ENCODE measurements at regions not wholly inside any gene's neighbourhood (a gene's known extent, or its start where the extent isn't known, plus 50 kb on each side); places are given as distances from the start of the nearest gene placed in this dataset.

- TF ChIP-seq, protein P1, sequence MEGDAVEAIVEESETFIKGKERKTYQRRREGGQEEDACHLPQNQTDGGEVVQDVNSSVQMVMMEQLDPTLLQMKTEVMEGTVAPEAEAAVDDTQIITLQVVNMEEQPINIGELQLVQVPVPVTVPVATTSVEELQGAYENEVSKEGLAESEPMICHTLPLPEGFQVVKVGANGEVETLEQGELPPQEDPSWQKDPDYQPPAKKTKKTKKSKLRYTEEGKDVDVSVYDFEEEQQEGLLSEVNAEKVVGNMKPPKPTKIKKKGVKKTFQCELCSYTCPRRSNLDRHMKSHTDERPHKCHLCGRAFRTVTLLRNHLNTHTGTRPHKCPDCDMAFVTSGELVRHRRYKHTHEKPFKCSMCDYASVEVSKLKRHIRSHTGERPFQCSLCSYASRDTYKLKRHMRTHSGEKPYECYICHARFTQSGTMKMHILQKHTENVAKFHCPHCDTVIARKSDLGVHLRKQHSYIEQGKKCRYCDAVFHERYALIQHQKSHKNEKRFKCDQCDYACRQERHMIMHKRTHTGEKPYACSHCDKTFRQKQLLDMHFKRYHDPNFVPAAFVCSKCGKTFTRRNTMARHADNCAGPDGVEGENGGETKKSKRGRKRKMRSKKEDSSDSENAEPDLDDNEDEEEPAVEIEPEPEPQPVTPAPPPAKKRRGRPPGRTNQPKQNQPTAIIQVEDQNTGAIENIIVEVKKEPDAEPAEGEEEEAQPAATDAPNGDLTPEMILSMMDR (IDR thresholded peaks at IDR 0.05; ENCODE audit: unreplicated experiment): no peak
- no peak for DNase-seq (ENCODE audit: low spot score)
- Mint-ChIP-seq H3K27ac (ENCODE audit: unreplicated experiment) (no peak overlapping the region), H3K36me3 (ENCODE audit: low read depth, unreplicated experiment) (peaks cover 13% of the 10 kb centered on the region), H3K27me3 (ENCODE audit: unreplicated experiment) (peaks cover 2% of the 10 kb centered on the region), H3K9me3 (ENCODE audit: unreplicated experiment) (no peaks in the 10 kb centered on the region), H3K4me1 (ENCODE audit: unreplicated experiment) (peaks cover 18% of the 10 kb centered on the region), H3K4me3 (ENCODE audit: unreplicated experiment) (no peak overlapping the region)
These were observed 208.0 kb upstream of the MPDZ start for GRCh38 chr9:13487498-13487897.

- no peak overlapping the region for H3K4me3 Mint-ChIP-seq (ENCODE audit: unreplicated experiment)
- DNase-seq (ENCODE audit: low spot score): no peak
- peaks cover 2% of the 10 kb centered on the region for H3K27me3 Mint-ChIP-seq (ENCODE audit: unreplicated experiment)
- no peaks in the 10 kb centered on the region for H3K9me3 Mint-ChIP-seq (ENCODE audit: unreplicated experiment)
- peaks cover 17% of the 10 kb centered on the region for H3K36me3 Mint-ChIP-seq (ENCODE audit: low read depth, unreplicated experiment)
- H3K27ac Mint-ChIP-seq (ENCODE audit: unreplicated experiment): no peak overlapping the region
- TF ChIP-seq, protein P1 (IDR thresholded peaks at IDR 0.05; ENCODE audit: unreplicated experiment): no peak
- peaks cover 18% of the 10 kb centered on the region for H3K4me1 Mint-ChIP-seq (ENCODE audit: unreplicated experiment)
These were observed 207.6 kb upstream of the MPDZ start for GRCh38 chr9:13487071-13487470.

GRCh38 chr9:13485068-13485596 is 205.6 kb upstream of the MPDZ start:
- peaks cover 2% of the 10 kb centered on the region for H3K27me3 Mint-ChIP-seq (ENCODE audit: unreplicated experiment)
- no peak for DNase-seq (ENCODE audit: low spot score)

DNA sequence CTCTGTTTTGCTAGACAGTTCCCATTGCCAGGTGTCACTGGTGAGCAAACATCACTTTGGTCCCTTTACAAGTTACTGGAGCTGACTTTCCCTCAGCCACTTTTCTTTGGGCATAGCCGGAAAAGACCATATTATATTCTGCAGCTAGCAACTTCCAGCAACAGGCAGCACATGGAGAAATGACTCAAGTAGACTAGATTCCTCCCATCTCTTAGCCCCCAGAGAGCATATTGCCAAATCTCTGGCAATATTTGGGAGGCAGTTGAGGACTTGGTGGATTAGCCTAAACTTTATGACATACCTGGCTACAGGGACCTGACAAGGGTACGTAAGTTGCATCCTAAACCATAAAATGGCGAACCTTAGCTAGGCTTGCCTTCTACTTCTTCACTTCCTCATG is 204.7 kb upstream of the MPDZ start:
- Mint-ChIP-seq H3K36me3 (ENCODE audit: low read depth, unreplicated experiment) (peaks cover 20% of the 10 kb centered on the region), H3K4me3 (ENCODE audit: unreplicated experiment) (no peak overlapping the region), H3K9me3 (ENCODE audit: unreplicated experiment) (no peaks in the 10 kb centered on the region)

More at GRCh38 chr9:13485068-13485596, 205.6 kb upstream of the MPDZ start:
- Mint-ChIP-seq H3K9me3 (ENCODE audit: unreplicated experiment) (no peaks in the 10 kb centered on the region), H3K27ac (ENCODE audit: unreplicated experiment) (no peak overlapping the region), H3K4me3 (ENCODE audit: unreplicated experiment) (no peak overlapping the region), H3K36me3 (ENCODE audit: low read depth, unreplicated experiment) (peaks cover 20% of the 10 kb centered on the region), H3K4me1 (ENCODE audit: unreplicated experiment) (peaks cover 5% of the 10 kb centered on the region)
- TF ChIP-seq, protein P1 (IDR thresholded peaks at IDR 0.05; ENCODE audit: unreplicated experiment): no peak

GRCh38 chr9:13481274-13481673 is 201.8 kb upstream of the MPDZ start:
- no peaks in the 10 kb centered on the region for H3K9me3 Mint-ChIP-seq (ENCODE audit: unreplicated experiment)
- DNase-seq (ENCODE audit: low spot score): no peak
- H3K27ac Mint-ChIP-seq (ENCODE audit: unreplicated experiment): no peak overlapping the region
- no peaks in the 10 kb centered on the region for H3K4me1 Mint-ChIP-seq (ENCODE audit: unreplicated experiment)
- H3K36me3 Mint-ChIP-seq (ENCODE audit: low read depth, unreplicated experiment): peaks cover 21% of the 10 kb centered on the region
- no peak overlapping the region for H3K4me3 Mint-ChIP-seq (ENCODE audit: unreplicated experiment)
- H3K27me3 Mint-ChIP-seq (ENCODE audit: unreplicated experiment): no peaks in the 10 kb centered on the region
- TF ChIP-seq, protein P1 (IDR thresholded peaks at IDR 0.05; ENCODE audit: unreplicated experiment): no peak

More for the DNA sequence above, 204.7 kb upstream of the MPDZ start:
- DNase-seq (ENCODE audit: low spot score): no peak
- peaks cover 2% of the 10 kb centered on the region for H3K27me3 Mint-ChIP-seq (ENCODE audit: unreplicated experiment)
- H3K4me1 Mint-ChIP-seq (ENCODE audit: unreplicated experiment): peaks cover 2% of the 10 kb centered on the region
- TF ChIP-seq, protein P1 (IDR thresholded peaks at IDR 0.05; ENCODE audit: unreplicated experiment): no peak
- H3K27ac Mint-ChIP-seq (ENCODE audit: unreplicated experiment): no peak overlapping the region

All from endothelial cell (in vitro differentiated cells).